SK-N-SH (cell line): ENCODE measurements at regions not wholly inside any gene's neighbourhood (a gene's known extent, or its start where the extent isn't known, plus 50 kb on each side); places are given as distances from the start of the nearest gene placed in this dataset.

Experiments
- EZH2phosphoT487 ChIP-seq: fragments of 200-600 bp; sonication (generic); IDR thresholded peaks from 2 replicates; pipeline ENCODE4 v1.6.1; 2017; ENCODE audit warnings: low read depth, mixed run types, mild to moderate bottlenecking, antibody characterized with exemption, moderate library complexity, borderline replicate concordance
- POLR2AphosphoS5 ChIP-seq: IDR thresholded peaks from 2 replicates; pipeline ENCODE4 v1.6.1; 2012; ENCODE audit warnings: low read depth, low read length
- TF ChIP-seq, protein P1 (sequence below): fragments of 200-600 bp; sonication (generic); IDR thresholded peaks from 2 replicates; pipeline ENCODE4 v1.6.1; 2017; ENCODE audit warnings: antibody characterized with exemption, mild to moderate bottlenecking, moderate library complexity
- TF ChIP-seq, protein P2 (sequence below): IDR thresholded peaks from 2 replicates; pipeline ENCODE4 v1.4.0; 2012; ENCODE audit warnings: low read depth

DNA sequence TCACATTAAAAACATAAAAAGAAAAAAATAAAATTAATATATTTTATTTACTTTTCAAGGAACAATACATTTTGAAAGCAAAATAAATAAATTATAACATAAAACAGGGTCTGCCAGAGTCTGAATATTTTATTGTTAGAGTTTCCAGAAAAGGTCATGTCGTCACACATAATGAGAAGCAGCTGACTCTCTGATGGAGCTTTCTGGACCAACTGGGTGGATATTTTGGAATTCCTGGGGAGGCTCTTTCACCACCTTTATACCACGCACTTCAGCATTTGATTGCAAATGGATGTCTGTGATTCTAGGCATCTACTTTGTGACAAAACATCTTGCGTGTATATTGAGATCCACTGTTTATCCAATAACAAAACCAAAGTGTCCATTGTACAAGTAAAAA lies 455.0 kb upstream of the CCDC179 start:
- TF ChIP-seq, protein P1, sequence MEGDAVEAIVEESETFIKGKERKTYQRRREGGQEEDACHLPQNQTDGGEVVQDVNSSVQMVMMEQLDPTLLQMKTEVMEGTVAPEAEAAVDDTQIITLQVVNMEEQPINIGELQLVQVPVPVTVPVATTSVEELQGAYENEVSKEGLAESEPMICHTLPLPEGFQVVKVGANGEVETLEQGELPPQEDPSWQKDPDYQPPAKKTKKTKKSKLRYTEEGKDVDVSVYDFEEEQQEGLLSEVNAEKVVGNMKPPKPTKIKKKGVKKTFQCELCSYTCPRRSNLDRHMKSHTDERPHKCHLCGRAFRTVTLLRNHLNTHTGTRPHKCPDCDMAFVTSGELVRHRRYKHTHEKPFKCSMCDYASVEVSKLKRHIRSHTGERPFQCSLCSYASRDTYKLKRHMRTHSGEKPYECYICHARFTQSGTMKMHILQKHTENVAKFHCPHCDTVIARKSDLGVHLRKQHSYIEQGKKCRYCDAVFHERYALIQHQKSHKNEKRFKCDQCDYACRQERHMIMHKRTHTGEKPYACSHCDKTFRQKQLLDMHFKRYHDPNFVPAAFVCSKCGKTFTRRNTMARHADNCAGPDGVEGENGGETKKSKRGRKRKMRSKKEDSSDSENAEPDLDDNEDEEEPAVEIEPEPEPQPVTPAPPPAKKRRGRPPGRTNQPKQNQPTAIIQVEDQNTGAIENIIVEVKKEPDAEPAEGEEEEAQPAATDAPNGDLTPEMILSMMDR: no peak
- TF ChIP-seq POLR2AphosphoS5 (no peak), EZH2phosphoT487 (no peak)
- TF ChIP-seq, protein P2, sequence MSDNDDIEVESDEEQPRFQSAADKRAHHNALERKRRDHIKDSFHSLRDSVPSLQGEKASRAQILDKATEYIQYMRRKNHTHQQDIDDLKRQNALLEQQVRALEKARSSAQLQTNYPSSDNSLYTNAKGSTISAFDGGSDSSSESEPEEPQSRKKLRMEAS: no peak
